Testis (tissue), 2 donors: ENCODE measurements at regions not wholly inside any gene's neighbourhood (a gene's known extent, or its start where the extent isn't known, plus 50 kb on each side); places are given as distances from the start of the nearest gene placed in this dataset.

Experiments used
- DNase-seq: peaks from one replicate; pipeline ENCODE4 v3.0.0-alpha.2; 2019
- H3K27ac ChIP-seq, 2 donors: fragments of 200-600 bp; sonication (generic); one replicate each; pipeline ENCODE4 v1.5.1; 2019
- H3K27me3 ChIP-seq: fragments of 200-600 bp; sonication (generic); one replicate; pipeline ENCODE4 v1.5.1; 2019
- H3K36me3 ChIP-seq: fragments of 200-600 bp; sonication (generic); one replicate; pipeline ENCODE4 v1.5.1; 2017; ENCODE audit warnings: low read depth; ENCODE audit errors: missing control alignments
- H3K4me1 ChIP-seq: fragments of 200-600 bp; sonication (generic); one replicate; pipeline ENCODE4 v1.5.1; 2019
- H3K4me3 ChIP-seq, 2 donors: fragments of 200-600 bp; sonication (generic); one replicate each; pipeline ENCODE4 v1.5.1; 2017 to 2019
- H3K9me3 ChIP-seq: fragments of 200-600 bp; sonication (generic); one replicate; pipeline ENCODE4 v1.5.1; 2017
- CTCF ChIP-seq, 3 experiments: fragments of 450-650 bp in 2 of 3; fragments of 200-600 bp in 1 of 3; sonication (generic) in 1 of 3; IDR thresholded peaks; one replicate each; pipeline ENCODE4 v1.5.1; 2016 to 2019; ENCODE audit warnings: antibody characterized with exemption in 3 of 3, mild to moderate bottlenecking in 2 of 3, moderate library complexity in 1 of 3
- POLR2A ChIP-seq: fragments of 450-650 bp; IDR thresholded peaks from one replicate; pipeline ENCODE4 v1.6.1; 2017; ENCODE audit warnings: antibody characterized with exemption, mild to moderate bottlenecking, moderate library complexity
- WGBS, 2 donors: methylation state at CpG; one replicate each; pipeline ENCODE4 v1.1.5; 2018; 5-methylcytosine and 5-hydroxymethylcytosine counted together
- intact Hi-C: fragments of 100-400 bp; cut with DNase I; formaldehyde crosslinking; loops from one replicate; pipeline ENCODE4 v1.15.1; 2023; ENCODE audit warnings: low total_unique reads

GRCh38 chr13:90355162-90355751 lies 992.2 kb upstream of the MIR17HG start:
- Histone ChIP-seq H3K4me1 (no peaks in the 10 kb centered on the region), H3K36me3 (no peaks in the 10 kb centered on the region), H3K27me3 (no peaks in the 10 kb centered on the region), H3K4me3 (no peak overlapping the region), H3K27ac (no peak overlapping the region), H3K9me3 (no peaks in the 10 kb centered on the region)
- 93 to 97% methylated on average over 1 of the region's 1 CpG for WGBS, 2 donors
- no peak for TF ChIP-seq POLR2A
- no peak for TF ChIP-seq CTCF (IDR thresholded peaks at IDR 0.05)
- DNase-seq: no peak
- intact Hi-C loops: no loop called here

GRCh38 chr13:90360785-90361184 lies 986.7 kb upstream of the MIR17HG start:
- 72 to 89% methylated on average over 1 of the region's 1 CpG for WGBS, 2 donors
- Histone ChIP-seq H3K4me3 (no peak overlapping the region), H3K4me1 (no peaks in the 10 kb centered on the region), H3K36me3 (no peaks in the 10 kb centered on the region), H3K9me3 (no peaks in the 10 kb centered on the region), H3K27ac (no peak overlapping the region), H3K27me3 (no peaks in the 10 kb centered on the region)
- no peak for DNase-seq
- intact Hi-C loops: no loop called here
- no peak for TF ChIP-seq CTCF (IDR thresholded peaks at IDR 0.05)
- TF ChIP-seq POLR2A: no peak

- TF ChIP-seq POLR2A: no peak
- no peak for TF ChIP-seq CTCF (IDR thresholded peaks at IDR 0.05)
- no peak overlapping the region for H3K4me3 ChIP-seq
- intact Hi-C loops: no loop called here
- H3K36me3 ChIP-seq: no peaks in the 10 kb centered on the region
- no peak overlapping the region for H3K27ac ChIP-seq
- no peaks in the 10 kb centered on the region for H3K4me1 ChIP-seq
- no peak for DNase-seq
- H3K9me3 ChIP-seq: no peaks in the 10 kb centered on the region
- no peaks in the 10 kb centered on the region for H3K27me3 ChIP-seq
- 68 to 79% methylated on average over 1 of the region's 1 CpG for WGBS, 2 donors
Measured at GRCh38 chr13:90362707-90363106, 984.8 kb upstream of the MIR17HG start.

GRCh38 chr13:90365130-90365529 lies 982.4 kb upstream of the MIR17HG start:
- Histone ChIP-seq H3K27me3 (no peaks in the 10 kb centered on the region), H3K4me1 (no peaks in the 10 kb centered on the region), H3K36me3 (no peaks in the 10 kb centered on the region), H3K27ac (no peak overlapping the region), H3K9me3 (no peaks in the 10 kb centered on the region), H3K4me3 (no peak overlapping the region)
- DNase-seq: no peak
- intact Hi-C loops: no loop called here
- TF ChIP-seq CTCF (IDR thresholded peaks at IDR 0.05) (no peak), POLR2A (no peak)
- WGBS, 2 donors: 88 to 98% methylated on average over 1 of the region's 1 CpG

- no peaks in the 10 kb centered on the region for H3K27me3 ChIP-seq
- DNase-seq: no peak
- intact Hi-C loops: no loop called here
- no peak overlapping the region for H3K27ac ChIP-seq
- H3K4me1 ChIP-seq: no peaks in the 10 kb centered on the region
- TF ChIP-seq CTCF (IDR thresholded peaks at IDR 0.05): no peak
- TF ChIP-seq POLR2A: no peak
- H3K36me3 ChIP-seq: no peaks in the 10 kb centered on the region
- H3K9me3 ChIP-seq: no peaks in the 10 kb centered on the region
- H3K4me3 ChIP-seq: no peak overlapping the region
Measured at GRCh38 chr13:90374168-90374567, 973.3 kb upstream of the MIR17HG start.
